Kidney (tissue), 13 donors: ENCODE measurements at regions not wholly inside any gene's neighbourhood (a gene's known extent, or its start where the extent isn't known, plus 50 kb on each side); places are given as distances from the start of the nearest gene placed in this dataset.

Source experiments
- DNase-seq, 5 donors: peaks; one replicate each; pipeline ENCODE4 v3.0.0-alpha.2; 2013 to 2020
- FAIRE-seq: peaks from 2 replicates; lab custom pipeline; 2012; peaks lifted over from hg19 to GRCh38; lab: Jason Lieb, UNC
- H3K27ac ChIP-seq, 2 donors: one replicate each; pipeline ENCODE4 v1.7.0; 2013; ENCODE audit warnings: low read depth in 2 of 2, low read length in 2 of 2, inconsistent platforms in 1 of 2
- H3K27me3 ChIP-seq: one replicate; pipeline ENCODE4 v1.7.1; 2013; ENCODE audit warnings: low read length, inconsistent platforms; ENCODE audit not compliant: control insufficient read depth, insufficient read depth
- H3K36me3 ChIP-seq, 3 donors: one replicate each; pipeline versions ENCODE4 v1.7.0 to v1.7.1; 2013; ENCODE audit warnings: low read length in 3 of 3, control low read depth in 1 of 3, inconsistent platforms in 1 of 3; ENCODE audit not compliant: insufficient read depth in 3 of 3, control insufficient read depth in 2 of 3
- H3K4me1 ChIP-seq, 3 donors: one replicate each; pipeline versions ENCODE4 v1.7.0 to v1.7.1; 2013; ENCODE audit warnings: low read length in 3 of 3, inconsistent platforms in 1 of 3, low read depth in 1 of 3; ENCODE audit not compliant: control insufficient read depth in 2 of 3, insufficient read depth in 2 of 3
- H3K4me3 ChIP-seq, 3 donors: one replicate each; pipeline versions ENCODE4 v1.7.0 to v1.8.1; 2013; ENCODE audit warnings: low read length in 3 of 3, control low read depth in 1 of 3, inconsistent platforms in 1 of 3
- H3K9ac ChIP-seq, 3 donors: one replicate each; pipeline versions ENCODE4 v1.7.0 to v1.7.1; 2013; ENCODE audit warnings: low read length in 3 of 3, control low read depth in 1 of 3, inconsistent platforms in 1 of 3
- H3K9me3 ChIP-seq, 3 donors: one replicate each; pipeline versions ENCODE4 v1.7.0 to v1.7.1; 2013; ENCODE audit warnings: low read length in 3 of 3, control low read depth in 1 of 3, inconsistent platforms in 1 of 3; ENCODE audit not compliant: control insufficient read depth in 2 of 3, insufficient read depth in 1 of 3
- CTCF ChIP-seq: IDR thresholded peaks from 3 replicates; pipeline ENCODE4 v1.5.1; 2012; ENCODE audit warnings: mild to moderate bottlenecking, moderate library complexity, borderline replicate concordance; ENCODE audit not compliant: insufficient read depth; ENCODE audit errors: extremely low read depth
- intact Hi-C: fragments of 100-400 bp; cut with DNase I; formaldehyde crosslinking; loops from one replicate; pipeline ENCODE4 v1.11.1; 2022
- donor health status: control.
- donor health status: control.
- donor health status: control.
- donor health status: control.
- donor health status: control.
- donor health status: DM: yes; HTN: yes; CAD: no.
- donor health status: Normal renal cell carcinoma (clear cell type).

GRCh38 chr10:129135624-129136023 is 331.4 kb upstream of the MGMT start:
- Histone ChIP-seq H3K27ac (no peak overlapping the region), H3K4me3 (no peak overlapping the region), H3K27me3 (peaks cover 3% of the 10 kb centered on the region), H3K4me1 (peaks cover 0 to 2% (median 0%) of the 10 kb centered on the region in 3 donors), H3K9me3 (no peaks in the 10 kb centered on the region), H3K9ac (no peak overlapping the region), H3K36me3 (no peaks in the 10 kb centered on the region)
- FAIRE-seq (no peak), DNase-seq (no peak)
- TF ChIP-seq CTCF = no peak
- intact Hi-C loops = no loop called here

DNA sequence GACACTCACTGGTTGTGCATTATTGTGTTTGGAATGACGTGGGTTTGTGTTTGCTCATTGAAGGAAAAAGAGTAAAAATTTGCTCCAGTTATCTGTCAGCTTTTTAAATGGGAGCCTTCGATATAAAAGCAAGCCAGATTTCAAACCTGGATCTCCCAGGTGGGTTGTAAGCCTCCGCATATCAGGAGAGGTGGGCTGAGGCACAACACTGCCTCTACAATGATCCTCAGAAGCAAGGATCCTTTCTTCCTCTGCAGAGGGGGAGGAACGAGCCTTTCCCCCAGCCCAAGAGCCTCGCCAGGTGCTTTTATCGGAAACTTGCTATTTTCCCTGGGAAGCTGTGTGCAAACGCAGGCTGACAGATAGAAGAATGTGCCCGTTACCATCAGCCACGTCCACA is 331.0 kb upstream of the MGMT start:
- no peak for TF ChIP-seq CTCF
- DNase-seq = no peak
- Histone ChIP-seq H3K9me3 (no peaks in the 10 kb centered on the region), H3K27ac (no peak overlapping the region), H3K36me3 (no peaks in the 10 kb centered on the region), H3K9ac (no peak overlapping the region), H3K4me1 (peaks cover 0 to 2% (median 0%) of the 10 kb centered on the region in 3 donors), H3K27me3 (peaks cover 3% of the 10 kb centered on the region), H3K4me3 (no peak overlapping the region)
- no peak for FAIRE-seq
- intact Hi-C loops = no loop called here

- no peak for TF ChIP-seq CTCF
- H3K9ac ChIP-seq = no peak overlapping the region
- peaks cover 0 to 2% (median 0%) of the 10 kb centered on the region in 3 donors for H3K4me1 ChIP-seq
- intact Hi-C loops = no loop called here
- DNase-seq = no peak
- no peak overlapping the region for H3K4me3 ChIP-seq
- no peak for FAIRE-seq
- H3K27ac ChIP-seq = no peak overlapping the region
- no peaks in the 10 kb centered on the region for H3K36me3 ChIP-seq
- peaks cover 3% of the 10 kb centered on the region for H3K27me3 ChIP-seq
- no peaks in the 10 kb centered on the region for H3K9me3 ChIP-seq
Measured at GRCh38 chr10:129136951-129137350, 330.1 kb upstream of the MGMT start.
